Colonic mucosa (tissue), 4 donors: ENCODE measurements at regions not wholly inside any gene's neighbourhood (a gene's known extent, or its start where the extent isn't known, plus 50 kb on each side); places are given as distances from the start of the nearest gene placed in this dataset.
"Not testable (repeated sequence)": the region's sequence is repeated elsewhere in the genome, so short reads cannot be mapped to it uniquely, and the experiment has no call there.

ENCODE experiments used
- DNase-seq: peaks from one replicate; pipeline ENCODE4 v3.0.0-alpha.2; 2020
- H3K27ac ChIP-seq: fragments of 200-600 bp; one replicate; pipeline ENCODE4 v1.8.0; 2021
- H3K27me3 ChIP-seq: fragments of 200-600 bp; one replicate; pipeline ENCODE4 v1.8.0; 2021
- H3K36me3 ChIP-seq: fragments of 200-600 bp; one replicate; pipeline ENCODE4 v1.8.0; 2021
- H3K4me1 ChIP-seq: fragments of 200-600 bp; one replicate; pipeline ENCODE4 v1.8.0; 2021; ENCODE audit warnings: mild to moderate bottlenecking
- H3K4me3 ChIP-seq: fragments of 200-600 bp; one replicate; pipeline ENCODE4 v1.8.0; 2021
- H3K9ac ChIP-seq, 2 donors: one replicate each; pipeline ENCODE4 v1.7.0; 2013; ENCODE audit warnings: control low read depth in 2 of 2, low read depth in 2 of 2, low read length in 2 of 2
- H3K9me3 ChIP-seq: fragments of 200-600 bp; one replicate; pipeline ENCODE4 v1.8.0; 2021
- intact Hi-C: fragments of 100-400 bp; cut with DNase I; formaldehyde crosslinking; loops from one replicate; pipeline ENCODE4 v1.14.1; 2022
- TF ChIP-seq, protein P1 (sequence below): fragments of 200-600 bp; IDR thresholded peaks from one replicate; pipeline ENCODE4 v1.8.0; 2022; ENCODE audit warnings: antibody characterized with exemption, mild to moderate bottlenecking
- donor health status: healthy.
- donor health status: DM: no; HTN: no; CAD: no.
- donor health status: DM: no; HTN: no; CAD: no.

- Histone ChIP-seq H3K4me3 (no peak overlapping the region), H3K9ac (no peak overlapping the region), H3K27ac (no peak overlapping the region), H3K27me3 (no peaks in the 10 kb centered on the region), H3K36me3 (no peaks in the 10 kb centered on the region), H3K4me1 (no peaks in the 10 kb centered on the region), H3K9me3 (no peaks in the 10 kb centered on the region)
- TF ChIP-seq, protein P1, sequence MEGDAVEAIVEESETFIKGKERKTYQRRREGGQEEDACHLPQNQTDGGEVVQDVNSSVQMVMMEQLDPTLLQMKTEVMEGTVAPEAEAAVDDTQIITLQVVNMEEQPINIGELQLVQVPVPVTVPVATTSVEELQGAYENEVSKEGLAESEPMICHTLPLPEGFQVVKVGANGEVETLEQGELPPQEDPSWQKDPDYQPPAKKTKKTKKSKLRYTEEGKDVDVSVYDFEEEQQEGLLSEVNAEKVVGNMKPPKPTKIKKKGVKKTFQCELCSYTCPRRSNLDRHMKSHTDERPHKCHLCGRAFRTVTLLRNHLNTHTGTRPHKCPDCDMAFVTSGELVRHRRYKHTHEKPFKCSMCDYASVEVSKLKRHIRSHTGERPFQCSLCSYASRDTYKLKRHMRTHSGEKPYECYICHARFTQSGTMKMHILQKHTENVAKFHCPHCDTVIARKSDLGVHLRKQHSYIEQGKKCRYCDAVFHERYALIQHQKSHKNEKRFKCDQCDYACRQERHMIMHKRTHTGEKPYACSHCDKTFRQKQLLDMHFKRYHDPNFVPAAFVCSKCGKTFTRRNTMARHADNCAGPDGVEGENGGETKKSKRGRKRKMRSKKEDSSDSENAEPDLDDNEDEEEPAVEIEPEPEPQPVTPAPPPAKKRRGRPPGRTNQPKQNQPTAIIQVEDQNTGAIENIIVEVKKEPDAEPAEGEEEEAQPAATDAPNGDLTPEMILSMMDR: no peak
- intact Hi-C loops: no loop called here
- DNase-seq: no peak
Observed at GRCh38 chr2:147600223-147600622, 244.6 kb upstream of the ACVR2A start.

DNA sequence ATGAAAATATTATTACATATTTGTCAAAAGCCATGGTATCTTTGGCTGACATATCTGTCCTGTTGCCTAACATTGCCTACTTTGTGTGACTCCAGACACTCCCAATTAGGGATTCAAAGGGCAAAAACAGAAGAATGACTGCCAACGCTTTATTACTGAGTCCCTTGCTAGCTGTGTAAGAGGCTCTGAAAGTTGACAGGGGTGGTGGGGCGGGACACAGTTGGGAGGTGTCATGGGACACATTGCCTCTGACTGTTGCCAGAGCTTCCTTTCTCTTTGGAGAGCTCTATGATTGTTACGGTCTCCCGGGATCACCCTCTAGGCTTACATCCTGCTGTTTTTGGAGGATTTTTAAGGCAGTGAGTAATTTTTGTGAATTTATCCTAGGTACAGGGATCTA is 249.6 kb upstream of the ACVR2A start:
- H3K36me3 ChIP-seq: no peaks in the 10 kb centered on the region
- TF ChIP-seq, protein P1: no peak
- intact Hi-C loops: no loop called here

DNA sequence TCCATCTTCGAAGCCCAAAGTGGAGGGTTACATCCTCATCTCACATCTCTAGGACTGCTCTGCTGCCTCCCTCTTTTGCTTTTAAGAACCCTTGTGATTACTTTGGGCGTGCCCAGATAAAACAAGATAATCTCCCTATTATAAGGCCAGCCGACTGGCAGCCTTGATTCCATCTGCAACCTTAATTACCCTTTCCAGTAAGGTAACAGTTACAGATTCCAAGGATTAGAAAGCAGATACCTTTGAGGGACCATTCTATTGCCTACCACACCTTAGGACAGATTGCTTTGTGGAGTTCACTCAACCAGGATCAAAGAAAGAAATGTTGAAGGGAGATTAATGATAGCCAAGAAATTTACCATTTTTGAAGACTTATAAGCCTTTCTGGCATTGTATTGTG is 250.8 kb upstream of the ACVR2A start:
- intact Hi-C loops: no loop called here
- DNase-seq: peak; percentile 27

More for the DNA sequence above, 249.6 kb upstream of the ACVR2A start:
- H3K27ac ChIP-seq: no peak overlapping the region
- peak; percentile 71 for DNase-seq
- no peak overlapping the region for H3K9ac ChIP-seq
- H3K4me1 ChIP-seq: no peaks in the 10 kb centered on the region
- no peak overlapping the region for H3K4me3 ChIP-seq
- no peaks in the 10 kb centered on the region for H3K9me3 ChIP-seq
- no peaks in the 10 kb centered on the region for H3K27me3 ChIP-seq

DNA sequence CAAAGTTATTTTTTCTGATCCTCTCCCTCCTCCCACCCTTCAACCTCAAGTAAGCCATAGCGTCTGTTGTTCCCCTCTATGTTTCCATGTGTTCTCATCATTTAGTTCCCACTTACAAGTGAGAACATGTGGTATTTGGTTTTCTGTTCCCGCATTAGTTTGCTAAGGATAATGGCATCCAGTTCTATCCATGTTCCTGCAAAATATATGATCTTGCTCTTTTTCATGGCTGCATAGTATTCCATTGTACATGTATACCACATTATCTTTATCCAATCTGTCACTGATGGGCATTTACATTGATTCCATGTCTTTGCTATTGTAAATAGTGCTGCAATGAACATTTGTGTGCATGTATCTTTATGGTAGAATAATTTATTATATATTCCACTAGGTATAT is 252.0 kb upstream of the ACVR2A start:
- H3K4me3 ChIP-seq, intact Hi-C loops, H3K9ac ChIP-seq, DNase-seq, H3K27me3 ChIP-seq, H3K4me1 ChIP-seq, H3K27ac ChIP-seq, H3K36me3 ChIP-seq, H3K9me3 ChIP-seq: not testable (repeated sequence)

More for the DNA sequence above, 250.8 kb upstream of the ACVR2A start:
- TF ChIP-seq, protein P1: no peak
- Histone ChIP-seq H3K9ac (no peak overlapping the region), H3K4me1 (no peaks in the 10 kb centered on the region), H3K4me3 (no peak overlapping the region), H3K36me3 (no peaks in the 10 kb centered on the region), H3K27me3 (no peaks in the 10 kb centered on the region), H3K27ac (no peak overlapping the region), H3K9me3 (no peaks in the 10 kb centered on the region)

DNA sequence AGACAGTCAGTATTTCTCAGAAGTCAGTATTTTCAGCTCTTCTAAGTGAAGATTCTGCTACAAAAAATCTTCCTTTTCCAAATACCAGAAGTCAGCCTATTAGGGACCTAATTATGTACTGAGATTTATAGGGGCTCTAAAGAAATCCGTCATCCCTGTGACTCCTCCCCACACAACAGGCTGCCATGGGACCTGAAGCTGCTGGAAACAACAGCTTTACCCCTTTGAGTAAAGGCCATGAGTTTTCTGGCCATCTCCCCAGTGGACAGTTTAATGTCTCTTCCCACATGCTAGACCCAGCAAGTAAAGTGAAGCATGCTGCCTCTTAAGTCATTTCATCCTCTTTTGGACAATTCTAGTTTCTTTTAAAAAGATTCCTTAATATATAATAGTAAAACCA is 255.7 kb upstream of the ACVR2A start:
- intact Hi-C loops: no loop called here

GRCh38 chr2:147588191-147588590 is 256.6 kb upstream of the ACVR2A start:
- no peaks in the 10 kb centered on the region for H3K27me3 ChIP-seq
- H3K9ac ChIP-seq: no peak overlapping the region
- no peak for DNase-seq
- intact Hi-C loops: no loop called here
- H3K36me3 ChIP-seq: no peaks in the 10 kb centered on the region
- no peaks in the 10 kb centered on the region for H3K9me3 ChIP-seq
- TF ChIP-seq, protein P1: no peak
- H3K4me1 ChIP-seq: no peaks in the 10 kb centered on the region
- H3K27ac ChIP-seq: no peak overlapping the region
- H3K4me3 ChIP-seq: no peak overlapping the region

More for the DNA sequence above, 255.7 kb upstream of the ACVR2A start:
- no peak for DNase-seq
- Histone ChIP-seq H3K9me3 (no peaks in the 10 kb centered on the region), H3K4me3 (no peak overlapping the region), H3K36me3 (no peaks in the 10 kb centered on the region), H3K4me1 (no peaks in the 10 kb centered on the region), H3K27ac (no peak overlapping the region), H3K9ac (no peak overlapping the region), H3K27me3 (no peaks in the 10 kb centered on the region)
- TF ChIP-seq, protein P1: no peak
